Smooth muscle cell (in vitro differentiated cells): ENCODE measurements at regions not wholly inside any gene's neighbourhood (a gene's known extent, or its start where the extent isn't known, plus 50 kb on each side); places are given as distances from the start of the nearest gene placed in this dataset.

Experiments
- DNase-seq: peaks from one replicate; lab custom pipeline; 2025; ENCODE audit not compliant: unreplicated experiment; lab: John Stamatoyannopoulos, UW
- H2AFZ ChIP-seq: fragments of 200-600 bp; sonication (generic); 2 replicates; pipeline ENCODE4 v1.6.0; 2016; ENCODE audit warnings: antibody characterized with exemption, low read depth, mild to moderate bottlenecking
- H3F3A ChIP-seq: fragments of 200-600 bp; sonication (generic); 2 replicates; pipeline ENCODE4 v1.6.0; 2017; ENCODE audit warnings: antibody characterized with exemption, low read depth
- H3K27ac ChIP-seq: fragments of 200-600 bp; sonication (generic); 2 replicates; pipeline ENCODE4 v1.5.1; 2016; ENCODE audit warnings: low read depth, mild to moderate bottlenecking
- H3K27me3 ChIP-seq: fragments of 200-600 bp; sonication (generic); 2 replicates; pipeline ENCODE4 v1.6.1; 2016; ENCODE audit warnings: low read depth, mild to moderate bottlenecking
- H3K36me3 ChIP-seq: fragments of 200-600 bp; sonication (generic); 2 replicates; pipeline ENCODE4 v1.5.1; 2016; ENCODE audit warnings: low read depth
- H3K4me1 ChIP-seq: fragments of 200-600 bp; sonication (generic); 2 replicates; pipeline ENCODE4 v1.5.1; 2016; ENCODE audit warnings: low read depth
- H3K4me2 ChIP-seq: fragments of 200-600 bp; sonication (generic); 2 replicates; pipeline ENCODE4 v1.6.0; 2016; ENCODE audit warnings: mild to moderate bottlenecking
- H3K4me3 ChIP-seq: fragments of 200-600 bp; sonication (generic); 2 replicates; pipeline ENCODE4 v1.5.1; 2016; ENCODE audit warnings: mild to moderate bottlenecking
- H3K79me2 ChIP-seq: fragments of 200-600 bp; sonication (generic); 2 replicates; pipeline ENCODE4 v1.6.0; 2016; ENCODE audit warnings: low read depth, mild to moderate bottlenecking
- H3K9ac ChIP-seq: fragments of 200-600 bp; sonication (generic); 2 replicates; pipeline ENCODE4 v1.6.0; 2016; ENCODE audit warnings: low read depth
- H3K9me3 ChIP-seq: fragments of 200-600 bp; sonication (generic); replicated peaks from 2 replicates; pipeline ENCODE4 v1.5.1; 2016; ENCODE audit warnings: low read depth
- H4K20me1 ChIP-seq: fragments of 200-600 bp; sonication (generic); 2 replicates; pipeline ENCODE4 v1.6.0; 2016; ENCODE audit warnings: low read depth
- WGBS: methylation state at CpG from one replicate; pipeline ENCODE4 v1.1.7; 2016; ENCODE audit warnings: low lambda C conversion rate; 5-methylcytosine and 5-hydroxymethylcytosine counted together
- TF ChIP-seq, protein P1 (sequence below): fragments of 200-600 bp; sonication (generic); IDR thresholded peaks from 2 replicates; pipeline ENCODE4 v1.5.1; 2017; ENCODE audit warnings: borderline replicate concordance, mild to moderate bottlenecking, antibody characterized with exemption; ENCODE audit not compliant: insufficient read depth, poor library complexity, severe bottlenecking

DNA sequence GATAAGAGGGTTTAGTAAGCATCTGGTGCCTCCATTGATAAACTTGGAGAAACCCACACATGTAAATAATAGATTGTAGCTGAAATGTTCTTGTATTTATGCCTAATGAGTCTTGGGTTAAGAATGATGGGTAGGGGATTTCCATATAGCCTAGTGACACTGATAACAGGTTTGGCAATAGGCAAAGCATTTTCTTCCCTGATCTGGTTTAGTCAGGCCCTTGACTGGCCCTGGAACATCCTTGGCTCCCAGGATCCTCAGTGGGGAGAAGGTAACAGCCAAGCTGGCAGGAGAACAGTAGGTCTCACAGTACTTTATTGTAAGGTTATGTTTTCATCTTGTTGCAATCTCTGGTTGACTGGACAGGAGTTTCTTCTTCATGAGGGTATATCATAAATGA lies 228.4 kb downstream of the DIPK2A start:
- no peaks in the 10 kb centered on the region for H3K79me2 ChIP-seq
- H3K4me2 ChIP-seq: peak overlapping the region; percentile 13
- no peaks in the 10 kb centered on the region for H3K27me3 ChIP-seq
- TF ChIP-seq, protein P1, sequence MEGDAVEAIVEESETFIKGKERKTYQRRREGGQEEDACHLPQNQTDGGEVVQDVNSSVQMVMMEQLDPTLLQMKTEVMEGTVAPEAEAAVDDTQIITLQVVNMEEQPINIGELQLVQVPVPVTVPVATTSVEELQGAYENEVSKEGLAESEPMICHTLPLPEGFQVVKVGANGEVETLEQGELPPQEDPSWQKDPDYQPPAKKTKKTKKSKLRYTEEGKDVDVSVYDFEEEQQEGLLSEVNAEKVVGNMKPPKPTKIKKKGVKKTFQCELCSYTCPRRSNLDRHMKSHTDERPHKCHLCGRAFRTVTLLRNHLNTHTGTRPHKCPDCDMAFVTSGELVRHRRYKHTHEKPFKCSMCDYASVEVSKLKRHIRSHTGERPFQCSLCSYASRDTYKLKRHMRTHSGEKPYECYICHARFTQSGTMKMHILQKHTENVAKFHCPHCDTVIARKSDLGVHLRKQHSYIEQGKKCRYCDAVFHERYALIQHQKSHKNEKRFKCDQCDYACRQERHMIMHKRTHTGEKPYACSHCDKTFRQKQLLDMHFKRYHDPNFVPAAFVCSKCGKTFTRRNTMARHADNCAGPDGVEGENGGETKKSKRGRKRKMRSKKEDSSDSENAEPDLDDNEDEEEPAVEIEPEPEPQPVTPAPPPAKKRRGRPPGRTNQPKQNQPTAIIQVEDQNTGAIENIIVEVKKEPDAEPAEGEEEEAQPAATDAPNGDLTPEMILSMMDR: no peak
- no peak overlapping the region for H3K27ac ChIP-seq
- no peak overlapping the region for H3K9ac ChIP-seq
- H2AFZ ChIP-seq: no peak overlapping the region
- no peaks in the 10 kb centered on the region for H3K9me3 ChIP-seq
- no peak for DNase-seq
- no peaks in the 10 kb centered on the region for H3F3A ChIP-seq
- H3K36me3 ChIP-seq: no peaks in the 10 kb centered on the region
- no peak overlapping the region for H3K4me3 ChIP-seq
- H3K4me1 ChIP-seq: no peaks in the 10 kb centered on the region
- H4K20me1 ChIP-seq: no peaks in the 10 kb centered on the region

- Histone ChIP-seq H3K79me2 (no peaks in the 10 kb centered on the region), H3F3A (no peaks in the 10 kb centered on the region)
- TF ChIP-seq, protein P1: no peak
These were observed 228.8 kb downstream of the DIPK2A start for GRCh38 chr3:144200466-144200865.

GRCh38 chr3:144221761-144222160 lies 250.1 kb downstream of the DIPK2A start:
- no peaks in the 10 kb centered on the region for H3K4me1 ChIP-seq
- DNase-seq: no peak
- no peak overlapping the region for H3K4me2 ChIP-seq
- H3K4me3 ChIP-seq: no peak overlapping the region
- no peaks in the 10 kb centered on the region for H3F3A ChIP-seq
- no peaks in the 10 kb centered on the region for H3K36me3 ChIP-seq
- H3K27ac ChIP-seq: no peak overlapping the region
- TF ChIP-seq, protein P1: no peak
- no peaks in the 10 kb centered on the region for H3K79me2 ChIP-seq
- no peaks in the 10 kb centered on the region for H4K20me1 ChIP-seq
- WGBS: 60% methylated on average over 3 of the region's 3 CpGs
- no peaks in the 10 kb centered on the region for H3K27me3 ChIP-seq
- H2AFZ ChIP-seq: no peak overlapping the region
- H3K9me3 ChIP-seq: no peaks in the 10 kb centered on the region
- H3K9ac ChIP-seq: no peak overlapping the region

More at GRCh38 chr3:144200466-144200865, 228.8 kb downstream of the DIPK2A start:
- Histone ChIP-seq H3K4me1 (no peaks in the 10 kb centered on the region), H3K4me3 (no peak overlapping the region), H3K4me2 (peak overlapping the region; percentile 13), H3K9me3 (no peaks in the 10 kb centered on the region), H3K27ac (no peak overlapping the region), H2AFZ (no peak overlapping the region), H3K27me3 (no peaks in the 10 kb centered on the region), H3K9ac (no peak overlapping the region), H3K36me3 (no peaks in the 10 kb centered on the region), H4K20me1 (no peaks in the 10 kb centered on the region)
- DNase-seq: no peak

DNA sequence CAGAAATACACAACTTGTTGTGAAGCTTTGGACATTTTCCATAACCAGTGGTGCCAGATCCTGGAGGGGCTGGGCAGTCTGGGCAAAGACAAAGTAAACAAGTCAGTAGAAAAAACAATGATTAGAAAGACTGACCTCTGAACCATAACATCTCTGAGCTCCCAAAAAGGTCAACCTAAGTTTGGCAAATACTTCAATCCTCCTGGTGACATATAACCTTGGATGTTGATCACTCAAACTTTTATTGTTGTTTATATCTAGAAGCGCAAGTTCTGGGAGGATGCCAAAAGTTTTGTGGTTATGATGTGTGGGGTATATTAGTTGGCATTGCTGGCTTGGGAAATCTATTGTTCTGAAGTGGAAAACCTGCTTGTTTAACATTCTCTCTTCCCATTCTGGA lies 257.7 kb downstream of the DIPK2A start:
- no peak overlapping the region for H3K4me3 ChIP-seq
- DNase-seq: no peak
- TF ChIP-seq, protein P1: no peak
- H3K4me1 ChIP-seq: no peaks in the 10 kb centered on the region
- no peak overlapping the region for H2AFZ ChIP-seq
- WGBS: 94% methylated on average over 1 of the region's 1 CpG
- H4K20me1 ChIP-seq: no peaks in the 10 kb centered on the region
- H3F3A ChIP-seq: no peaks in the 10 kb centered on the region
- H3K9ac ChIP-seq: no peak overlapping the region
- H3K9me3 ChIP-seq: no peaks in the 10 kb centered on the region
- no peak overlapping the region for H3K27ac ChIP-seq
- no peaks in the 10 kb centered on the region for H3K36me3 ChIP-seq
- no peaks in the 10 kb centered on the region for H3K27me3 ChIP-seq
- H3K79me2 ChIP-seq: no peaks in the 10 kb centered on the region
- H3K4me2 ChIP-seq: no peak overlapping the region
